Nephron progenitor cell (in vitro differentiated cells): ENCODE measurements at regions not wholly inside any gene's neighbourhood (a gene's known extent, or its start where the extent isn't known, plus 50 kb on each side); places are given as distances from the start of the nearest gene placed in this dataset.

Experiments
- DNase-seq: peaks from one replicate; pipeline ENCODE4 v3.0.0; 2021
- H3K27ac Mint-ChIP-seq: 2 replicates; pipeline ENCODE4 v1.8.0; 2021; ENCODE audit warnings: mild to moderate bottlenecking, moderate library complexity, mixed read lengths
- H3K27me3 Mint-ChIP-seq: 2 replicates; pipeline ENCODE4 v1.8.0; 2021; ENCODE audit warnings: mild to moderate bottlenecking, low read depth, mixed read lengths; ENCODE audit not compliant: poor library complexity
- H3K36me3 Mint-ChIP-seq: 2 replicates; pipeline ENCODE4 v1.8.0; 2021; ENCODE audit warnings: low read depth, mixed read lengths
- H3K4me1 Mint-ChIP-seq: 2 replicates; pipeline ENCODE4 v1.8.0; 2021; ENCODE audit warnings: mixed read lengths
- H3K4me3 Mint-ChIP-seq: 2 replicates; pipeline ENCODE4 v1.8.0; 2021; ENCODE audit warnings: mild to moderate bottlenecking, moderate library complexity, mixed read lengths
- H3K9me3 Mint-ChIP-seq: 2 replicates; pipeline ENCODE4 v1.8.0; 2021; ENCODE audit warnings: mild to moderate bottlenecking, moderate library complexity, mixed read lengths
- CTCF ChIP-seq: fragments of 200-600 bp; sonication (generic); IDR thresholded peaks from 2 replicates; pipeline ENCODE4 v1.5.0; 2021; ENCODE audit warnings: antibody characterized with exemption

GRCh38 chr2:234627308-234627707 lies 130.4 kb upstream of the ARL4C start:
- Mint-ChIP-seq H3K36me3 (no peaks in the 10 kb centered on the region), H3K4me3 (no peak overlapping the region), H3K27me3 (peaks cover 8% of the 10 kb centered on the region), H3K4me1 (peaks cover 49% of the 10 kb centered on the region), H3K9me3 (peaks cover 7% of the 10 kb centered on the region), H3K27ac (no peak overlapping the region)
- TF ChIP-seq CTCF: no peak
- DNase-seq: no peak

GRCh38 chr2:234626566-234627130 lies 129.8 kb upstream of the ARL4C start:
- TF ChIP-seq CTCF: no peak
- no peak overlapping the region for H3K27ac Mint-ChIP-seq
- no peak overlapping the region for H3K4me3 Mint-ChIP-seq
- H3K27me3 Mint-ChIP-seq: peaks cover 7% of the 10 kb centered on the region
- no peak for DNase-seq
- peaks cover 7% of the 10 kb centered on the region for H3K9me3 Mint-ChIP-seq
- peaks cover 43% of the 10 kb centered on the region for H3K4me1 Mint-ChIP-seq
- no peaks in the 10 kb centered on the region for H3K36me3 Mint-ChIP-seq

- H3K9me3 Mint-ChIP-seq: peaks cover 7% of the 10 kb centered on the region
- H3K4me1 Mint-ChIP-seq: peaks cover 35% of the 10 kb centered on the region
- no peak overlapping the region for H3K27ac Mint-ChIP-seq
- DNase-seq: no peak
- no peak for TF ChIP-seq CTCF
- H3K36me3 Mint-ChIP-seq: no peaks in the 10 kb centered on the region
- H3K4me3 Mint-ChIP-seq: no peak overlapping the region
- H3K27me3 Mint-ChIP-seq: peaks cover 5% of the 10 kb centered on the region
Observed at GRCh38 chr2:234625626-234626250, 128.9 kb upstream of the ARL4C start.

- Mint-ChIP-seq H3K36me3 (no peaks in the 10 kb centered on the region), H3K4me3 (no peak overlapping the region), H3K27ac (no peak overlapping the region), H3K9me3 (peaks cover 2% of the 10 kb centered on the region), H3K27me3 (peaks cover under 1% of the 10 kb centered on the region), H3K4me1 (peaks cover 16% of the 10 kb centered on the region)
- no peak for DNase-seq
- no peak for TF ChIP-seq CTCF
Observed at GRCh38 chr2:234623521-234623991, 126.7 kb upstream of the ARL4C start.

- H3K36me3 Mint-ChIP-seq: no peaks in the 10 kb centered on the region
- no peak overlapping the region for H3K4me3 Mint-ChIP-seq
- no peak for DNase-seq
- no peaks in the 10 kb centered on the region for H3K9me3 Mint-ChIP-seq
- peaks cover 5% of the 10 kb centered on the region for H3K27me3 Mint-ChIP-seq
- H3K27ac Mint-ChIP-seq: no peak overlapping the region
- H3K4me1 Mint-ChIP-seq: peaks cover 16% of the 10 kb centered on the region
- TF ChIP-seq CTCF: no peak
Observed at GRCh38 chr2:234621120-234621519, 124.2 kb upstream of the ARL4C start.

GRCh38 chr2:234620018-234620417 lies 123.1 kb upstream of the ARL4C start:
- Mint-ChIP-seq H3K36me3 (no peaks in the 10 kb centered on the region), H3K27ac (no peak overlapping the region), H3K4me3 (no peak overlapping the region), H3K27me3 (peaks cover 10% of the 10 kb centered on the region), H3K9me3 (peaks cover 4% of the 10 kb centered on the region), H3K4me1 (peaks cover 16% of the 10 kb centered on the region)
- no peak for DNase-seq
- no peak for TF ChIP-seq CTCF
